ENCODE measurements at regions not wholly inside any gene's neighbourhood (a gene's known extent, or its start where the extent isn't known, plus 50 kb on each side); places are given as distances from the start of the nearest gene placed in this dataset.
"Not testable (repeated sequence)": the region's sequence is repeated elsewhere in the genome, so short reads cannot be mapped to it uniquely, and the experiment has no call there.

DNA sequence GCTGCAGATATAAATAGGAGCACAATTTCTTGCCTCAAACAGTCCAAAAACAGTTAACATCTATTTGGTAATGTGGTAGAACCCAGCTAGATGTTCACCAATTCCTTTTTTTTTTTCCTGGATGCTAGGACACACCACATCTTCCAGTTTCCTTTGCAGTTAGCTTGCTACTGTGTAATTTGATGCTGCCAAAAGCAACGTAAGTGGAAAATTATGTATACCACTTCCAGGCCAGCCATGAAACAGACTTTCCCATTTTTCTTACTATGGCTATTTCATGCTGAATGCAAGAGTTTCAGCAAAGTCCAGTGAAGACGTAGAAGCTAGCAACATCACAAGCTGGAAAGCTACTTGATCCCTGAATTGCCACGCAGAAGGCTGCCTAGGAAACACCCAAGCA lies 667.2 kb downstream of the TLE1 start:
- no peak overlapping the region for H2AFZ ChIP-seq (ENCODE audit: low read length)
- FAIRE-seq (no peak), ATAC-seq (no peak), DNase-seq (ENCODE audit: low spot score) (no peak)
- H3K79me2 ChIP-seq (ENCODE audit: insufficient read depth, low read length) = no peaks in the 10 kb centered on the region
- TF ChIP-seq FOSL2 (CRISPR knock-in tag; IDR thresholded peaks at IDR 0.05) (no peak), ZNF569 (CRISPR knock-in tag; IDR thresholded peaks at IDR 0.05; ENCODE audit: borderline replicate concordance) (no peak), JDP2 (CRISPR knock-in tag; IDR thresholded peaks at IDR 0.05; ENCODE audit: borderline replicate concordance) (no peak), PHB2 (IDR thresholded peaks at IDR 0.05; ENCODE audit: partially characterized antibody) (no peak), SRSF9 (IDR thresholded peaks at IDR 0.05; ENCODE audit: borderline replicate concordance, insufficient read depth, low read depth, low read length, poor library complexity, severe bottlenecking) (no peak), MEIS1 (CRISPR knock-in tag; IDR thresholded peaks at IDR 0.05; ENCODE audit: borderline replicate concordance) (no peak), ZNF441 (CRISPR knock-in tag; IDR thresholded peaks at IDR 0.05; ENCODE audit: borderline replicate concordance) (no peak), WIZ (CRISPR knock-in tag; IDR thresholded peaks at IDR 0.05) (no peak), ZFAT (CRISPR knock-in tag; conservative IDR thresholded peaks at IDR 0.05) (no peak), ZNF383 (CRISPR knock-in tag; IDR thresholded peaks at IDR 0.05; ENCODE audit: borderline replicate concordance) (no peak)
- TF ChIP-seq, protein P1, sequence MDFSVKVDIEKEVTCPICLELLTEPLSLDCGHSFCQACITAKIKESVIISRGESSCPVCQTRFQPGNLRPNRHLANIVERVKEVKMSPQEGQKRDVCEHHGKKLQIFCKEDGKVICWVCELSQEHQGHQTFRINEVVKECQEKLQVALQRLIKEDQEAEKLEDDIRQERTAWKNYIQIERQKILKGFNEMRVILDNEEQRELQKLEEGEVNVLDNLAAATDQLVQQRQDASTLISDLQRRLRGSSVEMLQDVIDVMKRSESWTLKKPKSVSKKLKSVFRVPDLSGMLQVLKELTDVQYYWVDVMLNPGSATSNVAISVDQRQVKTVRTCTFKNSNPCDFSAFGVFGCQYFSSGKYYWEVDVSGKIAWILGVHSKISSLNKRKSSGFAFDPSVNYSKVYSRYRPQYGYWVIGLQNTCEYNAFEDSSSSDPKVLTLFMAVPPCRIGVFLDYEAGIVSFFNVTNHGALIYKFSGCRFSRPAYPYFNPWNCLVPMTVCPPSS (IDR thresholded peaks at IDR 0.05) = no peak
- H3K4me1 ChIP-seq (ENCODE audit: insufficient read depth, low read length) = no peaks in the 10 kb centered on the region
- POLR2A ChIA-PET = no interaction called here
- no peaks in the 10 kb centered on the region for H4K20me1 ChIP-seq (ENCODE audit: insufficient read depth, low read length)
- CTCF ChIA-PET (ENCODE audit: low intra/inter-chr PET ratio, low total read pairs) = no interaction called here
- H3K27ac ChIP-seq (ENCODE audit: extremely low read length, insufficient read depth, low read length) = no peak overlapping the region
- intact Hi-C loops (cut with micrococcal nuclease; ENCODE audit: unreplicated experiment) = no loop called here
- BruUV-seq (replicated peaks) = no TSS peak
- no peak overlapping the region for H3K9ac ChIP-seq (ENCODE audit: insufficient read depth, low read depth, low read length)
- no peaks in the 10 kb centered on the region for H3K36me3 ChIP-seq (replicated peaks in 1 of 2; ENCODE audit: control insufficient read depth in 1 of 2, insufficient read depth in 2 of 2, low read length in 2 of 2)
- no peak overlapping the region for H3K4me3 ChIP-seq (replicated peaks in 1 of 3; ENCODE audit: insufficient read depth in 1 of 3, low read depth in 2 of 3, low read length in 3 of 3)
- H3K27me3 ChIP-seq (ENCODE audit: control insufficient read depth in 1 of 2, insufficient read depth in 2 of 2, low read length in 2 of 2) = no peaks in the 10 kb centered on the region
- no peak overlapping the region for H3K4me2 ChIP-seq (ENCODE audit: low read depth, low read length)
- H3K9me3 ChIP-seq (ENCODE audit: low read length) = no peaks in the 10 kb centered on the region
- in situ Hi-C loops (cut with HindIII; ENCODE audit: extremely low pct_ligation_motif_present, low pct_unique_long_range_greater_than_20kb) = no loop called here
- 6% methylated on average over 2 of the region's 3 CpGs for WGBS (ENCODE audit: low lambda C conversion rate)

- H3K27ac ChIP-seq (ENCODE audit: extremely low read length, insufficient read depth, low read length); H4K20me1 ChIP-seq (ENCODE audit: insufficient read depth, low read length); H3K36me3 ChIP-seq (replicated peaks in 1 of 2; ENCODE audit: control insufficient read depth in 1 of 2, insufficient read depth in 2 of 2, low read length in 2 of 2); H3K4me1 ChIP-seq (ENCODE audit: insufficient read depth, low read length); H3K9me3 ChIP-seq (ENCODE audit: low read length); CTCF ChIA-PET (ENCODE audit: low intra/inter-chr PET ratio, low total read pairs); H3K4me3 ChIP-seq (replicated peaks in 1 of 3; ENCODE audit: insufficient read depth in 1 of 3, low read depth in 2 of 3, low read length in 3 of 3); FAIRE-seq; ATAC-seq; H2AFZ ChIP-seq (ENCODE audit: low read length); H3K9ac ChIP-seq (ENCODE audit: insufficient read depth, low read depth, low read length); H3K4me2 ChIP-seq (ENCODE audit: low read depth, low read length); BruUV-seq (replicated peaks); POLR2A ChIA-PET; in situ Hi-C loops (cut with HindIII; ENCODE audit: extremely low pct_ligation_motif_present, low pct_unique_long_range_greater_than_20kb); intact Hi-C loops (cut with micrococcal nuclease; ENCODE audit: unreplicated experiment); H3K79me2 ChIP-seq (ENCODE audit: insufficient read depth, low read length); H3K27me3 ChIP-seq (ENCODE audit: control insufficient read depth in 1 of 2, insufficient read depth in 2 of 2, low read length in 2 of 2); DNase-seq (ENCODE audit: low spot score): not testable (repeated sequence)
- under 1% methylated on average over 6 of the region's 6 CpGs for WGBS (ENCODE audit: low lambda C conversion rate)
These were observed 674.4 kb downstream of the TLE1 start for GRCh38 chr9:81014945-81015344.

GRCh38 chr9:81013191-81013590 lies 676.2 kb downstream of the TLE1 start:
- FAIRE-seq; intact Hi-C loops (cut with micrococcal nuclease; ENCODE audit: unreplicated experiment): not testable (repeated sequence)

More at GRCh38 chr9:81013191-81013590, 676.2 kb downstream of the TLE1 start:
- H3K27me3 ChIP-seq (ENCODE audit: control insufficient read depth in 1 of 2, insufficient read depth in 2 of 2, low read length in 2 of 2); CTCF ChIA-PET (ENCODE audit: low intra/inter-chr PET ratio, low total read pairs); ATAC-seq; H3K36me3 ChIP-seq (replicated peaks in 1 of 2; ENCODE audit: control insufficient read depth in 1 of 2, insufficient read depth in 2 of 2, low read length in 2 of 2); H3K27ac ChIP-seq (ENCODE audit: extremely low read length, insufficient read depth, low read length); H2AFZ ChIP-seq (ENCODE audit: low read length); H3K4me2 ChIP-seq (ENCODE audit: low read depth, low read length); POLR2A ChIA-PET; H3K4me1 ChIP-seq (ENCODE audit: insufficient read depth, low read length); H3K79me2 ChIP-seq (ENCODE audit: insufficient read depth, low read length); BruUV-seq (replicated peaks); H3K9ac ChIP-seq (ENCODE audit: insufficient read depth, low read depth, low read length); H4K20me1 ChIP-seq (ENCODE audit: insufficient read depth, low read length); H3K4me3 ChIP-seq (replicated peaks in 1 of 3; ENCODE audit: insufficient read depth in 1 of 3, low read depth in 2 of 3, low read length in 3 of 3); H3K9me3 ChIP-seq (ENCODE audit: low read length); in situ Hi-C loops (cut with HindIII; ENCODE audit: extremely low pct_ligation_motif_present, low pct_unique_long_range_greater_than_20kb); DNase-seq (ENCODE audit: low spot score): not testable (repeated sequence)
- 3% methylated on average over 3 of the region's 3 CpGs for WGBS (ENCODE audit: low lambda C conversion rate)
